ENCODE measurements at regions not wholly inside any gene's neighbourhood (a gene's known extent, or its start where the extent isn't known, plus 50 kb on each side); places are given as distances from the start of the nearest gene placed in this dataset.
"Not testable (repeated sequence)": the region's sequence is repeated elsewhere in the genome, so short reads cannot be mapped to it uniquely, and the experiment has no call there.

DNA sequence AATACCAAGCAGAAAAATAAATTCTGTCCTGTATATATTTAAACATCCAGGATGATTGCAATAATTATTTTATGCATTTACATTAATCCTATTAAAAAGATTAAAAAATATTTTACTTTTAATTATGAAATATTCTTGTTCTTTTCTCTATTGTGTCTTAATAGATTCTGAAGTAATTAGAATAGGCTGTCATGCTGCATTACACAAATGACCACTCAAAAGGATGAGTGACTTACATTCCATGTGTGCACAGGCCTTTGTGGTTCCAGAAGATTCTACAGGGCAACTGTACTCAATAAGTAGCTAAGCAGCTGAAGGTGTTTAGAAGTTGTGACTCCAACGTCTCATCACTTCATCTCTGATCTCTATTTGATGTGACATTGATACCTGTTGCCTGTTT is 745.9 kb upstream of the CCDC179 start:
- in situ Hi-C loops (cut with HindIII; ENCODE audit: low pct_unique_long_range_greater_than_20kb, low sequenced_read_pairs) = no loop called here
- no peak for DNase-seq (ENCODE audit: low read depth, low spot score)

DNA sequence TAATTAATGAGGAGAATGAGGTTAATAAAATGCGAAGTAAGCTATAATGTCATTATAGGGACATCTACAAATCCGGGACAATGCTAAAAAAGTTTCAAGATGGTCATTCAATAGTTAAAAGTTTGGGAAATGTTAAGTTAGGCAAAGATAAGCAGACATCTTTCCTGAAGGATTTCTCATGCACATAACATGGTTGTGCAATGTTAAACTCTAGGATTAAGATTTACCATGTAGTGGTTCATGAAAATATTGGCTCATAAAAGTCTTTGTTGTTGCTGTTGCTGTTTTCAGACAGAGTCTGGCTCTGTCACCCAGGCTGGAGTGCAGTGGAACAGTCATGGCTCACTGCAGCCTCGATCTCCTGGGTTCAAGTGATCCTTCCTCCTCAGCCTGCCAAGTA is 751.5 kb upstream of the CCDC179 start:
- no peak for DNase-seq (ENCODE audit: low read depth, low spot score)
- in situ Hi-C loops (cut with HindIII; ENCODE audit: low pct_unique_long_range_greater_than_20kb, low sequenced_read_pairs) = no loop called here

- in situ Hi-C loops (cut with HindIII; ENCODE audit: low pct_unique_long_range_greater_than_20kb, low sequenced_read_pairs) = no loop called here
- no peak for DNase-seq (ENCODE audit: low read depth, low spot score)
Measured at GRCh38 chr11:23620617-23621016, 760.3 kb upstream of the CCDC179 start.

DNA sequence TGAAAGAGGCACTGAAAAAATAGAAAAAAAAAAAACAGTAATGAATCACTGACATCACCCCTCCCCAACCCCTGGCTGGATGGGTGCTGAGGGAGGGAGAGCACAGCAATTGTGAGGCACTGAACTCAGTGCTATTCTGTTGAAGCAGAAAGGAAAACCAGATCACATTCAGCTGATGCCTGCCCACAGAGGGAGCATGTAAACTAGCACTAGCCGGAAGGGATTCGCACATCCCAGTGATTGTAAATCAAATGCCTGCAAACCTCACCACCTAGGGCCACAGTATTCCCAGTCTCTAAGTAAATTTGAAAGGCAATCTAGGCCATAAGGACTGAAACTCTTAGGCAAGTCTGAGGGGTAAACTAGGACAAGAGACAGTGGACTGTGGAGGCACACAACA is 772.0 kb upstream of the CCDC179 start:
- in situ Hi-C loops (cut with HindIII; ENCODE audit: low pct_unique_long_range_greater_than_20kb, low sequenced_read_pairs) = no loop called here
- DNase-seq (ENCODE audit: low read depth, low spot score) = no peak

DNA sequence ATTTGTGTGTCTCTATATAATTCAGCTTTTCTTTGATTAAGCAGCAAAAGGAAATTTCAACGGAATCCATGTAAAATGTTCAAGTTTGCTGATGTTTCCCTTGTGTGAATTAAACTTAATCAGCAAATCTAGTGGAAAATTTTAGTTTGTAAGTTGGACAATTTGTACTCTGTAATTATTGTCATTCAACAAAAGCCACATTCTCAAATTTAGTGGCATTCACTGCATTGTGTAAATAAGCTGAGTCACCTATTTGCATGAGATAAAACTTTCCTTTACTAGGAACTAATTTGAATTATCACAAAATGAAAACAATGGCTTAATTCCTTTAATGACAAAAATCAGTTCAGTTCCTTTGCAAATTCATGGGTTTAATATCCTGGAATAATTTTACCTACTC is 784.2 kb upstream of the CCDC179 start:
- in situ Hi-C loops (cut with HindIII; ENCODE audit: low pct_unique_long_range_greater_than_20kb, low sequenced_read_pairs) = no loop called here

DNA sequence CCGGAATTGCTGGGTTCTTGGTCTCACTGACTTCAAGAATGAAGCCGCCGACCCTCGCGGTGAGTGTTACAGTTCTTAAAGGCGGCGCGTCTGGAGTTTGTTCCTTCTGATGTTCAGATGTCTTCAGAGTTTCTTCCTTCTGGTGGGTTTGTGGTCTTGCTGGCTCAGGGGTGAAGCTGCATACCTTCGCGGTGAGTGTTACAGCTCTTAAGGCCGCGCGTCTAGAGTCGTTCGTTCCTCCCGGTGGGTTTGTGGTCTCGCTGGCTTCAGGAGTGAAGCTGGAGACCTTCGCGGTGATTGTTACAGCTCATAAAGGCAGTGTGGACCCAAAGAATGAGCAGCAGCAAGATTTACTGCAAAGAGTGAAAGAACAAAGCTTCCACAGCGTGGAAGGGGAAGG is 792.1 kb upstream of the CCDC179 start:
- in situ Hi-C loops (cut with HindIII; ENCODE audit: low pct_unique_long_range_greater_than_20kb, low sequenced_read_pairs); DNase-seq (ENCODE audit: low read depth, low spot score): not testable (repeated sequence)

More for the DNA sequence above, 784.2 kb upstream of the CCDC179 start:
- DNase-seq (ENCODE audit: low read depth, low spot score) = no peak

DNA sequence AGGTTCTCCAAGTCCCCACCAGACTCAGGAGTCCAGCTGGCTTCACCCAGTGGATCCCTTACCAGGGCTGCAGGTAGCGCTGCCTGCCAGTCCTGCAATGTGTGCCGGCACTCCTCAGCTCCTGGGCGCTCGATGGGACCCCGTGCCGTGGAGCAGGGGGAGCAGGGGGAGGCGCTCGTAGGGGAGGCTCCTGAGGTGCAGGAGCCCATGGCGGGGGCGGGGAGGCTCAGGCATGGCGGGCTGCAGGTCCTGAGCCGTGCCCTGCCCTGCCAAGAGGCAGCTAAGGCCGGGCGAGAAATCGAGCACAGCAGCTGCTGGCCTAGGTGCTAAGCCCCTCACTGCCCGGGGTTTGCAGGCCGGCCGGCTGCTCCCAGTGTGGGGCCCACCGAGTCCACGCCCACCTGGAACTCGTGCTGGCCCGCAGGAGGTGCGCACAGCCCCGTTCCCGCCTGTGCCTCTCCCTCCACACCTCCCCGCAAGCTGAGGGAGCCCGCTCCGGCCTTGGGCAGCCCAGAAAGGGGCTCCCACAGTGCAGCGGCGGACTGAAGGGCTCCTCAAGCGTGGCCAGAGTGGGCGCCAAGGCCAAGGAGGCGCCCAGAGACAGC is 792.9 kb upstream of the CCDC179 start:
- in situ Hi-C loops (cut with HindIII; ENCODE audit: low pct_unique_long_range_greater_than_20kb, low sequenced_read_pairs) = no loop called here
- DNase-seq (ENCODE audit: low read depth, low spot score) = no peak

DNA sequence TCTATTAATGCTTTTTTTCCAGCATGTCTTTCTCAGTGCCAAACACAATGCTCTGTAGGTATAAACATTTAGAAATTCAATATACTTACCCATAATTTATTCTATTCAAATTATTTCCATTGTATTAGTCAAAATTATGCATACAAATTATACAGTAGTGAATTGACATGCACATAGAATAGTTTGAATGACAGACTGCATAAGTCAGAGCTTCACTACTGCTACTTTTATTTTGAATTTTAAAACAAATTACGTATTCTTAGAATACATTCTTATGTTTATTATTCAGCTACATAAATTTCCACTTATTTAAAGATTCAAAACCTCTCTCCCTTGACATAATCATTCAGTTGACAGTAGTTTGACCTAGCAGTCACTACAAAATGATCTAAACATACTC is 808.0 kb upstream of the CCDC179 start:
- in situ Hi-C loops (cut with HindIII; ENCODE audit: low pct_unique_long_range_greater_than_20kb, low sequenced_read_pairs) = no loop called here
- DNase-seq (ENCODE audit: low read depth, low spot score) = no peak

- in situ Hi-C loops (cut with HindIII; ENCODE audit: low pct_unique_long_range_greater_than_20kb, low sequenced_read_pairs) = no loop called here
- no peak for DNase-seq (ENCODE audit: low read depth, low spot score)
Measured at GRCh38 chr11:23673366-23673765, 813.1 kb upstream of the CCDC179 start.

DNA sequence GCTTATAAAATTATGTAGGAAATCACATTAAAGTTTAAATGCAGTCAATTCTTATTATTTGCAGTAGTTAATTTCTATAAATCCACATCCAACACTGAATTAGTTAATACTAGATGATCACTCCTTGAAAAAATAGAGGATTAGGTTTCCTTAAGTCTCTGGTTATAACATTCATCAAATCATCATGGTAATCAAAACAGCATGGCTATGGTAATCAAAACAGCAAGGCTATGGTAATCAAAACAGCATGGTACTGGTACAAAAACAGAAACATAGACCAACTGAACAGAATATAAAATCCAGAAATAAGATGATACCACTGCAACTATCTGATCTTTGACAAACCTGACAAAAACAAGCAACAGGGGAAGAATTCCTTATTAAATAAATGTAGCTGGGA is 814.6 kb upstream of the CCDC179 start:
- DNase-seq (ENCODE audit: low read depth, low spot score) = no peak

GRCh38 chr11:23679041-23679440 is 817.8 kb upstream of the LUZP2 start:
- in situ Hi-C loops (cut with HindIII; ENCODE audit: low pct_unique_long_range_greater_than_20kb, low sequenced_read_pairs) = no loop called here
- DNase-seq (ENCODE audit: low read depth, low spot score) = no peak

More for the DNA sequence above, 814.6 kb upstream of the CCDC179 start:
- in situ Hi-C loops (cut with HindIII; ENCODE audit: low pct_unique_long_range_greater_than_20kb, low sequenced_read_pairs) = no loop called here

DNA sequence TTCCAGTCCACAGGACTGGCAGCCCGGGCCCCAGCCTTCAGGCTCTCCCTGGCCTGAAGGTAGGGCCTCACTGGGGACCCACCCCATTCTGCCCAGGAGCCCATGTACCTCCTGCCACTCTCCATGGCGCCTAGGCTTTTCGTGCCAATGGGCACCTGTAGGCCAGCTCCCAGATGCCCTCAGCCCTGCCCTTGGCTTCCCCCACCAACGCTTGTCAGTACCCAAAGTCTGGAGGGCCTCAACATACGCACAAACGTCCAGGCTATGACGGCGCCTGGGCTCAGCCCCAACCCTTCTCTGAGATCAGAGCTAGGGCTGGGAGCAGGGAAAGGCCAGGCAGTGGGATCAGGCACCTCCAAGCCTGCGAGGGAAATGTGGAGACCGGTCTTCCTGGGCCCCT is 816.9 kb upstream of the LUZP2 start:
- no peak for DNase-seq (ENCODE audit: low read depth, low spot score)
- in situ Hi-C loops (cut with HindIII; ENCODE audit: low pct_unique_long_range_greater_than_20kb, low sequenced_read_pairs) = no loop called here

DNA sequence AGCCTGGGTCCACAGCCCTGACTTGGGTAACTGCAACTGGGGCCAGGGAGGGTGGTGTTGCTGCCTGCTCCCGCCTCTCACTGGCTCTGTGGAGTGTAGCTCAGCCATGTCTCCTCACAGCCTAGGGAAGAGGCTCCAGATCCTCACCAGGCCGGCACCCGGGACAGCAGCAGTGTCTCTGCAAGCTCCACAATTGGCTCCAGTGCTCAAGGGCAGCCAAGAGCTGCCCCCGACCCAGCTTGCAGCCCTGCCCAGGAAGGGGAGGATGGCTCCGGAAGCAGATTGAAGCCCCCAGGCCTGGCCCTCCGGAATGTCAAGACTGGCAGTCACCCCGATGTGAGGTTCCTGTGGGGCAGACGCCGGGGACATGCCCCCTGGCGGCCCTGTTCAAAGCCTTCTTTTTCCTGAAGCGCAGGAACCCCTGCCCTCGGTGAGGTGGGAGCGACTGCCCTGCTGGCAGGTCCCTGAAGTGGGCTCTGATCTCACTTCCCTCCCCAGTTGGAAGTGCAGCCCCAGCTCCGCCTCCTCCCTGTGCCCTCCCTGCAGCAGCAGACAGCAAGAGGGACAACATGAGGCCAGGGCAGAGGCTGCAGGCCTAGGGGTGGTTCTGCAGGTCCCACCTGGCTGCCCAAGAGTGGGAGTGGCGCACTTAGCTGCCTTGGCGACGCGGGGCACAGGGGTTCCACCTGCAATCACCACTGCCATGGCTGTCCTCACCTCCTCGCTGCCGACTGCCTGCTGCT is 816.2 kb upstream of the LUZP2 start:
- in situ Hi-C loops (cut with HindIII; ENCODE audit: low pct_unique_long_range_greater_than_20kb, low sequenced_read_pairs) = no loop called here
- DNase-seq (ENCODE audit: low read depth, low spot score) = no peak

DNA sequence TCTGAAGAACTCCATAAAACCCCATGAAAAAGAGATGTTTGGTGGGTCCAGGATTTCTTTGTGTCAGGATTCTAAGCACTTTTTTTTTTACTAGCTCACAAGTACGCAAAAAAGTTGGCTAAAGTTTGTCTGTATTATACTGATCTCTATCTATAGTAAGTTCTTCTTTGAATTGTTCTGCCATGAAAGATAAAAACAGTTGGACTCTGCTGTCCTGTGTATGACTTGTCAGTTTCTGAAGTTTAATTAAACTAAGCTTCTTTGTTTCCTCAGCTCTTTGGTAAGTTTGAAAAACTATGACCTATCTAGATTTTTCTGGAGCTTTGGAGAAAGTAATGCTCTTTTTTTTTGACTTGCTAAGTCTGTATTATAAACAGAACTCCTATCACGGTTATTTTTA is 812.2 kb upstream of the LUZP2 start:
- in situ Hi-C loops (cut with HindIII; ENCODE audit: low pct_unique_long_range_greater_than_20kb, low sequenced_read_pairs) = no loop called here
- no peak for DNase-seq (ENCODE audit: low read depth, low spot score)

GRCh38 chr11:23687991-23688390 is 808.9 kb upstream of the LUZP2 start:
- DNase-seq (ENCODE audit: low read depth, low spot score) = no peak
- in situ Hi-C loops (cut with HindIII; ENCODE audit: low pct_unique_long_range_greater_than_20kb, low sequenced_read_pairs) = no loop called here

DNA sequence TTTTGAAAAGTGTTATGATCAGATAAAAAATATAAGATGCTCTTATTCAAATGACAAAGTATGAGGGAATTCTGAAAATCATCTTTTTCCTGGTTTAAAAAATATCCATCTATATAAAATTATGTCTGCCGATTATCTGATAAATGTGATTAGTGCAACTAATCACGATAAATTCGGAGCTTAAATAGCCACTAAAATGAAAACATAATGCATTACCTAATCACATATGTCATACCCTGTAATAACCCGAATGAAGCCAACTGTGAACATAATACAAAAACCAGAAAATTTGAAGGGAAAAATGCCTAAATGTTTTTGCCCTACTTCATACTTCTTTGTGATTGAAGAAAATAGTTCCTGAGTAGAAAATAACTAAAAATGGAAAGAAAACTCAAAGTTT is 808.4 kb upstream of the LUZP2 start:
- in situ Hi-C loops (cut with HindIII; ENCODE audit: low pct_unique_long_range_greater_than_20kb, low sequenced_read_pairs) = no loop called here

DNA sequence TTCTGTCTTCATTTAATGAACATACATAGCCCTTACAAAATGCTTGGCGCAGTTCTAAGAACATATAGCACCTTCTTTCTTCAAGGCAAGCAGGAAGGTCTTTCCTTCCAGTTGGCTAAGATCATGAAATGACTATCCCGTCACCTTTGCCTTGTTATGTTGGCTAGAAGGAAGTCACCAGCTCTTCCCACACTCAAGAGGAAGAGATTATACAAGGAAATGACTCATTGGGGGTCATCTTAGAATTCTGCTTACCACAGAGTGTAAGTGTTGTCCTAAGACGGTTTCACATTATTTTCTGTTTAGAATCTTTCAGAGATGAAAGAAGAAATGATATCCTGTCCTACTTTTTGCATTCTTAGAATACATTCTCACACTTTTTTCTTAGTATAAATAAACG is 808.0 kb upstream of the LUZP2 start:
- no peak for DNase-seq (ENCODE audit: low read depth, low spot score)
- in situ Hi-C loops (cut with HindIII; ENCODE audit: low pct_unique_long_range_greater_than_20kb, low sequenced_read_pairs) = no loop called here

More for the DNA sequence above, 808.4 kb upstream of the LUZP2 start:
- DNase-seq (ENCODE audit: low read depth, low spot score) = no peak

DNA sequence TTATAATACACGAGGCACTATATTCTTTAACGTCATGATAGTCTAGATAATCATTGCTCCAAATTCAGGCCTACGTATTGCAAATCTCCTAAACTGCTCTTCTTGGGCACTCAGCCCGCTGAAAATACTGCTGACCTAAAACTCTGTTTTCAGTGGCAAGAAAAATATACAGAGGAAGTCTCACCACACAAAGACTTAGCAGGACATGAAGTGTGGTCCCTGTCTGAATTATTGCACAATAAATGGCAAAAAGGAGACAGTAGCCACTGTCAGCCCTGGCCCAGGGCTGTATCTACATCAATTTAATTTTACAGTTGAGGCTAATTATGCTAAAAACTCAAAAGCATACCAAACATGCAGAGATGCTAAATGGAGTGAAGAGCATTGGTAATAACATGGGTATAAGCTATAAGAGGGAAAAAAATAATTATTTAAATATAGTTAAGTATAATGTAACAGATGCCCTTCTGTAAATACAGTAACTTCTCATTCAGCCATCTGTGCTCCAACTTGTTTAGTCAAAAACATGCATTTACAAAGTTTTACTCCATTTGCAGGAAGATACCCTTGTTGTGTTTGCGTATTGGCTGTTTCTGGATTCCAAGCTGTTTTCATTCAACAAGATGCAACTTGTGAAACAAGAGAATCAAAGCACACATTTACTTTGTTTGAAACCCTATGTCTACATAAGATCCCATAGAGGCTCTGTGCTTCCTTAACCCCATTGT is 800.0 kb upstream of the LUZP2 start:
- in situ Hi-C loops (cut with HindIII; ENCODE audit: low pct_unique_long_range_greater_than_20kb, low sequenced_read_pairs) = no loop called here

DNA sequence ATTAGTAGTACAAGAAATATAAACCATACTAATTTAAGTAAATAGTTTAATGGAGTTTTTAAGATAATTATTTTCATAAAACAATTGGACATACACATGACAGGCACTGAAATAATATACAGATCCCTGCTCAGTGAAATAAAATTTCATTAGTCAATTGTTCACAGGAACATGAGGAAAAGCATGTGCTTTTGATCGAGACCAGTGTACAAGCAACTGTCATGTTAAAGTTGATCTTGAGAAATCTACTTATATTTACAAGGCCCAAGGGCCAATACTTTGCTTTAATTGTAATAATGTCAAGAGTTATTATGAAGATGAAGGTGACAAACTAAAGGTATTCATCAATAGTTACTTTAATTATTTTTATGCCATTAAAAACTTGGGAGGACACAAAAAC is 792.7 kb upstream of the LUZP2 start:
- DNase-seq (ENCODE audit: low read depth, low spot score) = no peak
- in situ Hi-C loops (cut with HindIII; ENCODE audit: low pct_unique_long_range_greater_than_20kb, low sequenced_read_pairs) = no loop called here

More for the DNA sequence above, 800.0 kb upstream of the LUZP2 start:
- DNase-seq (ENCODE audit: low read depth, low spot score) = no peak

Data from SK-MEL-5 (cell line).